ENCODE measurements at regions not wholly inside any gene's neighbourhood (a gene's known extent, or its start where the extent isn't known, plus 50 kb on each side); places are given as distances from the start of the nearest gene placed in this dataset.

GRCh38 chr3:117524890-117525289 lies 815.3 kb downstream of the TUSC7 start:
- TF ChIP-seq CTCF (IDR thresholded peaks at IDR 0.05; ENCODE audit: low read depth, low read length): no peak
- TF ChIP-seq EZH2phosphoT487 (IDR thresholded peaks at IDR 0.05; ENCODE audit: low read depth): no peak

All from OCI-LY3 (cell line).